Ascending aorta (tissue), 2 donors: ENCODE measurements at regions not wholly inside any gene's neighbourhood (a gene's known extent, or its start where the extent isn't known, plus 50 kb on each side); places are given as distances from the start of the nearest gene placed in this dataset.

Source experiments
- DNase-seq, 2 donors: peaks; one replicate each; pipeline ENCODE4 v3.0.0-alpha.2; 2019; ENCODE audit warnings: low spot score in 2 of 2
- H3K27ac ChIP-seq, 2 donors: fragments of 200-600 bp; sonication (generic); one replicate each; pipeline ENCODE4 v1.5.1; 2016 to 2017; ENCODE audit warnings: mild to moderate bottlenecking in 1 of 2
- H3K27me3 ChIP-seq: fragments of 200-600 bp; sonication (generic); one replicate; pipeline ENCODE4 v1.5.1; 2017
- H3K36me3 ChIP-seq, 2 donors: fragments of 200-600 bp; sonication (generic); one replicate each; pipeline ENCODE4 v1.5.1; 2016
- H3K4me1 ChIP-seq, 2 donors: fragments of 200-600 bp; sonication (generic); one replicate each; pipeline ENCODE4 v1.5.1; 2016 to 2017; ENCODE audit warnings: mild to moderate bottlenecking in 1 of 2
- H3K4me3 ChIP-seq, 2 donors: fragments of 200-600 bp; sonication (generic); one replicate each; pipeline ENCODE4 v1.5.1; 2016 to 2017; ENCODE audit warnings: mild to moderate bottlenecking in 1 of 2
- H3K9me3 ChIP-seq, 2 donors: fragments of 200-600 bp; sonication (generic); one replicate each; pipeline ENCODE4 v1.5.1; 2016
- intact Hi-C: fragments of 100-400 bp; cut with DNase I; formaldehyde crosslinking; loops from one replicate; pipeline ENCODE4 v1.15.1; 2023
- TF ChIP-seq, protein P1 (sequence below), 3 experiments: fragments of 200-600 bp in 2 of 3; fragments of 450-650 bp in 1 of 3; sonication (generic) in 2 of 3; IDR thresholded peaks; one replicate each; pipeline ENCODE4 v1.5.1; 2016 to 2019; ENCODE audit warnings: antibody characterized with exemption in 3 of 3, mild to moderate bottlenecking in 1 of 3, moderate library complexity in 1 of 3

DNA sequence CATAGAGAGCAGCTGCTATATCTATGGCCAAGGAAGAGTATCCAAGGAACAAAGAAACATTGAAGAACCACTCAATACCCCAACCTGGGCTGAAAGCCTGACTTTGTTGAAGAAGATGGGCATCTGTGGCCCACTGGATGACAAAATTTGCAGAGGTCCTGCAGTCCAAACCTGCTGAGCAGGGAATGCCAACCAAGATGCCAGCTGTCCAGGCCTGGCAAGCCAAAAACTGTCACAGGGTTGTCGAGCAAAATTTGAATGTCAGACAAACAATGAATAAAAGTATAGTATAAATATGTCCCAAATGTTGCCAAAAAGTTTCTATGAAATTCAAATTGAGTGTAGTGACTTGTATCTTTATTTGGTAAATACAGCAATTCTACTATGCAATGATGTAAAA is 1040.2 kb downstream of the PCDH9 start:
- Histone ChIP-seq H3K9me3 (no peaks in the 10 kb centered on the region), H3K4me1 (no peaks in the 10 kb centered on the region), H3K4me3 (no peak overlapping the region), H3K27me3 (no peaks in the 10 kb centered on the region), H3K27ac (no peak overlapping the region), H3K36me3 (no peaks in the 10 kb centered on the region)
- TF ChIP-seq, protein P1, sequence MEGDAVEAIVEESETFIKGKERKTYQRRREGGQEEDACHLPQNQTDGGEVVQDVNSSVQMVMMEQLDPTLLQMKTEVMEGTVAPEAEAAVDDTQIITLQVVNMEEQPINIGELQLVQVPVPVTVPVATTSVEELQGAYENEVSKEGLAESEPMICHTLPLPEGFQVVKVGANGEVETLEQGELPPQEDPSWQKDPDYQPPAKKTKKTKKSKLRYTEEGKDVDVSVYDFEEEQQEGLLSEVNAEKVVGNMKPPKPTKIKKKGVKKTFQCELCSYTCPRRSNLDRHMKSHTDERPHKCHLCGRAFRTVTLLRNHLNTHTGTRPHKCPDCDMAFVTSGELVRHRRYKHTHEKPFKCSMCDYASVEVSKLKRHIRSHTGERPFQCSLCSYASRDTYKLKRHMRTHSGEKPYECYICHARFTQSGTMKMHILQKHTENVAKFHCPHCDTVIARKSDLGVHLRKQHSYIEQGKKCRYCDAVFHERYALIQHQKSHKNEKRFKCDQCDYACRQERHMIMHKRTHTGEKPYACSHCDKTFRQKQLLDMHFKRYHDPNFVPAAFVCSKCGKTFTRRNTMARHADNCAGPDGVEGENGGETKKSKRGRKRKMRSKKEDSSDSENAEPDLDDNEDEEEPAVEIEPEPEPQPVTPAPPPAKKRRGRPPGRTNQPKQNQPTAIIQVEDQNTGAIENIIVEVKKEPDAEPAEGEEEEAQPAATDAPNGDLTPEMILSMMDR (IDR thresholded peaks at IDR 0.05), result no peak
- intact Hi-C loops, result no loop called here
- no peak for DNase-seq

DNA sequence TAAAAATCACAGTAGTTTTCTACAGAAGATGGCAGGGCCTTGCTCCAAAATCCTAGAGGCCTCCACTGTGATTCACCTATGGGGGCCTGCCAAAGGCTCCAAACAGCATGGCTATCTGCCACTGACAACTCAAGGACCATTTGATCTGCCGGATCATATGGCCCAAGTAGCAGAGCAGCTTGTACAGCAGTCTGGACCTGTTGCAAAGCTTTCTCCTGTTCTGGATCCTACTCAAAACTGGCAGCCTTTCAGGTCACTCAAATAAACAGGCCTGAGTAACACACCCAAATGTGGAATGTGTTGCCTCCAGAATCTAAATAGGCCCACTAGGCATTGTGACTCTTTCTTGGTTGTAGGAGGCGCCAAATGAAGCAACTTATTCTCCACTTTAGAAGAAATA is 1049.3 kb downstream of the PCDH9 start:
- Histone ChIP-seq H3K27me3 (no peaks in the 10 kb centered on the region), H3K36me3 (no peaks in the 10 kb centered on the region), H3K4me3 (no peak overlapping the region), H3K27ac (no peak overlapping the region), H3K9me3 (no peaks in the 10 kb centered on the region), H3K4me1 (no peaks in the 10 kb centered on the region)
- TF ChIP-seq, protein P1 (IDR thresholded peaks at IDR 0.05), result no peak
- DNase-seq, result no peak
- intact Hi-C loops, result no loop called here

DNA sequence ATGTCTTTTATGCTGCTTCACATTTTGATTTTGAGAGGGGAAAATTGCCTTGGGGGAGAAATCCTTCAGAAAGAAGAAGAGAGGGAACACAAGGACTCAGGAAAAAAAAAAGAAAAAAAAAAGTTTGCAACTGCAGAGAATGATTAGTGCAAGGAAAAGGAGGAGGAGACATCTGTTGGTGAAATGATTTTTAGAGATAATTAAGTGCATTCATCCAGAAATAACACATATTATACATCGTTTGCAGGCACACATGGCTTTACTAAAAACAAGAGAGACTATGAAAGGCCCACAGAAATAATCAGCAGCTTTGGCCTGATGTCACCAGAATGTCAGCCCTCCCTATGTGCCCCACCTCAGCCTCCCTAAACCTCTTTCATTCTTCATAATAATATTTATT is 1058.2 kb downstream of the PCDH9 start:
- no peaks in the 10 kb centered on the region for H3K27me3 ChIP-seq
- H3K4me1 ChIP-seq, result no peaks in the 10 kb centered on the region
- H3K4me3 ChIP-seq, result no peak overlapping the region
- intact Hi-C loops, result no loop called here
- no peaks in the 10 kb centered on the region for H3K36me3 ChIP-seq
- H3K9me3 ChIP-seq, result no peaks in the 10 kb centered on the region
- TF ChIP-seq, protein P1 (IDR thresholded peaks at IDR 0.05), result no peak
- no peak overlapping the region for H3K27ac ChIP-seq
- no peak for DNase-seq

DNA sequence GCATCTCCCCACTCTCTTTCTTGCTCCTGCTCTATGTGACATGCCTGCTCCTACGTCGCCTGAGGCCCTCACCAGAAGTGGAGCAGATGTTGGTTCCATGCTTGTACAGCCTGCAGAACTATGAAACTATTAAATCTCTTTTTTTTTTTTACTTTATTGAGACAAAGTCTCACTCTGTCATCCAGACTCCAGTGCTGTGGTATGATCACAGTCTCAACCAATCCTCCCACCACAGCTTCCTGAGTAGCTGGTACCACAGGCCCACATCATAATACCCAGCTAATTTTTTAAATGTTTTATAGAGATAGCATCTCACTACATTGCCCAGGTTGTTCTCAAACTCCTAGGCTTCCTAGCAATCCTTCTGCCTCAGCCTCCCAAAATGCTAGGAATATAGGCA is 1067.7 kb downstream of the PCDH9 start:
- Histone ChIP-seq H3K27ac (no peak overlapping the region), H3K27me3 (no peaks in the 10 kb centered on the region), H3K9me3 (no peaks in the 10 kb centered on the region), H3K36me3 (no peaks in the 10 kb centered on the region), H3K4me1 (no peaks in the 10 kb centered on the region), H3K4me3 (no peak overlapping the region)
- TF ChIP-seq, protein P1 (IDR thresholded peaks at IDR 0.05), result no peak
- intact Hi-C loops, result no loop called here
- DNase-seq, result no peak

DNA sequence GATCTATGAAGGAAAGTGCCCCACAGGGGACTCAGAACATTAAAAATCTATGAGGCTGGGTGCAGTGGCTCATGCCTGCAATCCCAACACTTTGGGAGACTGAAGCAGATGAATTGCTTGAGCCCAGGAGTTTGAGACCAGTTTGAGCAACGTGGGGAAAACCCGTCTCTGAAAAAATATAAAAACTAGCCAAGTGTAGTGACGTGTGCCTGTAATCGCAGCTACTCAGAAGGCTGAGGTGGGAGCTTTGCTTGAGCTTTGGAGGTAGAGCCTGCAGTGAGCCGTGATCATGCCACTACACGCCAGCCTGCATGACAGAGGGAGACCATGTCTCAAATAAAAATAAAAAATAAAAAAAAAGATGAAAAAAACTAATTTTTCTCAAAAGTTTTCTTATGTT is 1070.6 kb downstream of the PCDH9 start:
- Histone ChIP-seq H3K27ac (no peak overlapping the region), H3K9me3 (no peaks in the 10 kb centered on the region), H3K4me3 (no peak overlapping the region), H3K36me3 (no peaks in the 10 kb centered on the region), H3K4me1 (peaks cover 0 to 7% of the 10 kb centered on the region in 2 donors), H3K27me3 (no peaks in the 10 kb centered on the region)
- intact Hi-C loops, result no loop called here
- TF ChIP-seq, protein P1 (IDR thresholded peaks at IDR 0.05), result no peak
- no peak for DNase-seq

DNA sequence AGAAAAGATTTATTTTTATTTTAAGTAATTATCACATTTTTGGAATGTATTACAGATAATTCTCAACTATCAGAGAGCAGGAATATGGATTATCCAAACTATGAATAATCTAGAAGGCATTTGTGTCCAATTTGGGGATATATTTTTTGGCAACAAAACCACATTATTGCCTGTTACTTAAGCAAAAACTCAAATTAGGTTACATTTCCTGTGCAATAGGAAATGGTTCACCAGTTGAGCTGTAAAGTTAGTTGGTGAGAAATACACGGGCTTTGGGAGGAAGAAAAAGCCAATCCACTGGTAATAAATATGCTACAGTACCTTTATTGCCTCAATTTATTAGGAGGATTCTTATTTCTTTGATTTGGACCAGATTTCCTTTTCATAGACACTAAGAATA is 1075.2 kb downstream of the PCDH9 start:
- no peaks in the 10 kb centered on the region for H3K36me3 ChIP-seq
- H3K9me3 ChIP-seq, result no peaks in the 10 kb centered on the region
- TF ChIP-seq, protein P1 (IDR thresholded peaks at IDR 0.05), result no peak
- H3K4me3 ChIP-seq, result no peak overlapping the region
- no peak for DNase-seq
- H3K27ac ChIP-seq, result no peak overlapping the region
- peaks cover 0 to 7% of the 10 kb centered on the region in 2 donors for H3K4me1 ChIP-seq
- H3K27me3 ChIP-seq, result no peaks in the 10 kb centered on the region
- intact Hi-C loops, result no loop called here
